GM18868 (cell line): ENCODE measurements at regions not wholly inside any gene's neighbourhood (a gene's known extent, or its start where the extent isn't known, plus 50 kb on each side); places are given as distances from the start of the nearest gene placed in this dataset.
"Not testable (repeated sequence)": the region's sequence is repeated elsewhere in the genome, so short reads cannot be mapped to it uniquely, and the experiment has no call there.

Source experiments
- ATAC-seq: cut with Tn5 transposase; IDR thresholded peaks from one replicate; pipeline ENCODE4 v1.9.1; 2021; ENCODE audit warnings: mild to moderate bottlenecking, moderate library complexity; ENCODE audit not compliant: unreplicated experiment

GRCh38 chr4:74505355-74505978 lies 60.5 kb downstream of the AREG start:
- ATAC-seq: not testable (repeated sequence)

GRCh38 chr4:74509363-74509762 lies 64.4 kb downstream of the AREG start:
- not testable (repeated sequence) for ATAC-seq

- ATAC-seq: no peak
Observed at GRCh38 chr4:74516303-74516702, 71.4 kb downstream of the AREG start.

- ATAC-seq: no peak
Observed at GRCh38 chr4:74517996-74518395, 73.1 kb downstream of the AREG start.

GRCh38 chr4:74522251-74522991 lies 77.5 kb downstream of the AREG start:
- ATAC-seq: no peak

GRCh38 chr4:74523096-74523495 lies 78.2 kb downstream of the AREG start:
- ATAC-seq: no peak

- ATAC-seq: no peak
Observed at GRCh38 chr4:74524985-74525384, 80.0 kb downstream of the AREG start.

- no peak for ATAC-seq
Observed at GRCh38 chr4:74527049-74527448, 82.1 kb downstream of the AREG start.

- ATAC-seq: no peak
Observed at GRCh38 chr4:74528178-74528577, 83.2 kb downstream of the AREG start.

- ATAC-seq: no peak
Observed at GRCh38 chr4:74529284-74530041, 84.5 kb downstream of the AREG start.

GRCh38 chr4:74531963-74532794 lies 87.2 kb downstream of the AREG start:
- peak; percentile 95 for ATAC-seq

GRCh38 chr4:74534121-74534520 lies 89.2 kb downstream of the AREG start:
- ATAC-seq: no peak

GRCh38 chr4:74534936-74535335 lies 90.0 kb downstream of the AREG start:
- no peak for ATAC-seq

GRCh38 chr4:74535512-74535911 lies 90.6 kb downstream of the AREG start:
- ATAC-seq: no peak

GRCh38 chr4:74536557-74536956 lies 91.6 kb downstream of the AREG start:
- no peak for ATAC-seq

GRCh38 chr4:74537459-74537858 lies 92.5 kb downstream of the AREG start:
- ATAC-seq: no peak

GRCh38 chr4:74539044-74539790 lies 94.3 kb downstream of the AREG start:
- ATAC-seq: no peak

- ATAC-seq: no peak
Observed at GRCh38 chr4:74540193-74540592, 95.3 kb downstream of the AREG start.

GRCh38 chr4:74541667-74542066 lies 96.7 kb downstream of the AREG start:
- ATAC-seq: no peak

GRCh38 chr4:74543231-74543781 lies 98.4 kb downstream of the AREG start:
- peak; percentile 64 for ATAC-seq
